IPS-15b (cell line): ENCODE measurements at regions not wholly inside any gene's neighbourhood (a gene's known extent, or its start where the extent isn't known, plus 50 kb on each side); places are given as distances from the start of the nearest gene placed in this dataset.

Source experiments
- H3K27me3 ChIP-seq: one replicate; pipeline ENCODE4 v1.6.1; 2013; ENCODE audit warnings: low read length; ENCODE audit not compliant: control insufficient read depth, insufficient read depth
- H3K36me3 ChIP-seq: one replicate; pipeline ENCODE4 v1.6.1; 2013; ENCODE audit warnings: low read length; ENCODE audit not compliant: control insufficient read depth, insufficient read depth
- H3K4me1 ChIP-seq: one replicate; pipeline ENCODE4 v1.6.1; 2013; ENCODE audit warnings: mild to moderate bottlenecking, low read length; ENCODE audit not compliant: control insufficient read depth, insufficient read depth
- H3K4me3 ChIP-seq: one replicate; pipeline ENCODE4 v1.5.1; 2013; ENCODE audit warnings: low read depth, low read length
- H3K9ac ChIP-seq: one replicate; pipeline ENCODE4 v1.6.1; 2013; ENCODE audit warnings: low read depth, mild to moderate bottlenecking, low read length
- H3K9me3 ChIP-seq: one replicate; pipeline ENCODE4 v1.6.1; 2013; ENCODE audit warnings: mild to moderate bottlenecking, low read length; ENCODE audit not compliant: control insufficient read depth, insufficient read depth

- Histone ChIP-seq H3K9ac (no peak overlapping the region), H3K9me3 (no peaks in the 10 kb centered on the region), H3K4me3 (no peak overlapping the region), H3K36me3 (no peaks in the 10 kb centered on the region), H3K27me3 (no peaks in the 10 kb centered on the region), H3K4me1 (no peaks in the 10 kb centered on the region)
Measured at GRCh38 chr1:30037251-30038118, 685.9 kb downstream of the MATN1 start.

- Histone ChIP-seq H3K4me1 (no peaks in the 10 kb centered on the region), H3K9me3 (no peaks in the 10 kb centered on the region), H3K27me3 (no peaks in the 10 kb centered on the region), H3K36me3 (no peaks in the 10 kb centered on the region), H3K4me3 (no peak overlapping the region), H3K9ac (no peak overlapping the region)
Measured at GRCh38 chr1:30036666-30037065, 686.7 kb downstream of the MATN1 start.

DNA sequence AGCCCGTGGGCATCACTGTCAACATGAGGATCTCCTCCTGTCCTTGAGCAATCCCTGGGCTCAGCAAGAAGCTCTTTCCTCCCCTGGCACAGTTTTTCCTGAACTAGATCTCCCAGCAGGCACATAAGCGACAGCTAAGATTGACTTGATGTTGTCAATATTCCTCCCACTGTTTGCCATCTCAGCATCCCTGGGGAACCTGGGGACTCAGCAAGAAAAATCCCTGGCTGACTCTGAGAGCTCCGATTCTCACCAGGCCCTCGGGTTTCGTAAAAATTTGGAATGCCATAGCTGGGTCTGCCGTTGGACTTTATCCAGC, 687.2 kb downstream of the MATN1 start:
- H3K4me3 ChIP-seq = no peak overlapping the region
- no peaks in the 10 kb centered on the region for H3K9me3 ChIP-seq
- H3K4me1 ChIP-seq = no peaks in the 10 kb centered on the region
- no peaks in the 10 kb centered on the region for H3K27me3 ChIP-seq
- H3K9ac ChIP-seq = no peak overlapping the region
- no peaks in the 10 kb centered on the region for H3K36me3 ChIP-seq

GRCh38 chr1:30035522-30036228, 687.7 kb downstream of the MATN1 start:
- H3K36me3 ChIP-seq = no peaks in the 10 kb centered on the region
- H3K27me3 ChIP-seq = no peaks in the 10 kb centered on the region

GRCh38 chr1:30034627-30035521, 688.5 kb downstream of the MATN1 start:
- Histone ChIP-seq H3K9me3 (no peaks in the 10 kb centered on the region), H3K9ac (no peak overlapping the region), H3K4me1 (no peaks in the 10 kb centered on the region), H3K4me3 (no peak overlapping the region), H3K27me3 (no peaks in the 10 kb centered on the region), H3K36me3 (no peaks in the 10 kb centered on the region)

More at GRCh38 chr1:30035522-30036228, 687.7 kb downstream of the MATN1 start:
- Histone ChIP-seq H3K9me3 (no peaks in the 10 kb centered on the region), H3K4me1 (no peaks in the 10 kb centered on the region), H3K9ac (no peak overlapping the region), H3K4me3 (no peak overlapping the region)

- H3K4me3 ChIP-seq = no peak overlapping the region
- H3K27me3 ChIP-seq = no peaks in the 10 kb centered on the region
- H3K9ac ChIP-seq = no peak overlapping the region
- H3K36me3 ChIP-seq = no peaks in the 10 kb centered on the region
- no peaks in the 10 kb centered on the region for H3K4me1 ChIP-seq
- no peaks in the 10 kb centered on the region for H3K9me3 ChIP-seq
Measured at GRCh38 chr1:30034105-30034626, 689.2 kb downstream of the MATN1 start.

DNA sequence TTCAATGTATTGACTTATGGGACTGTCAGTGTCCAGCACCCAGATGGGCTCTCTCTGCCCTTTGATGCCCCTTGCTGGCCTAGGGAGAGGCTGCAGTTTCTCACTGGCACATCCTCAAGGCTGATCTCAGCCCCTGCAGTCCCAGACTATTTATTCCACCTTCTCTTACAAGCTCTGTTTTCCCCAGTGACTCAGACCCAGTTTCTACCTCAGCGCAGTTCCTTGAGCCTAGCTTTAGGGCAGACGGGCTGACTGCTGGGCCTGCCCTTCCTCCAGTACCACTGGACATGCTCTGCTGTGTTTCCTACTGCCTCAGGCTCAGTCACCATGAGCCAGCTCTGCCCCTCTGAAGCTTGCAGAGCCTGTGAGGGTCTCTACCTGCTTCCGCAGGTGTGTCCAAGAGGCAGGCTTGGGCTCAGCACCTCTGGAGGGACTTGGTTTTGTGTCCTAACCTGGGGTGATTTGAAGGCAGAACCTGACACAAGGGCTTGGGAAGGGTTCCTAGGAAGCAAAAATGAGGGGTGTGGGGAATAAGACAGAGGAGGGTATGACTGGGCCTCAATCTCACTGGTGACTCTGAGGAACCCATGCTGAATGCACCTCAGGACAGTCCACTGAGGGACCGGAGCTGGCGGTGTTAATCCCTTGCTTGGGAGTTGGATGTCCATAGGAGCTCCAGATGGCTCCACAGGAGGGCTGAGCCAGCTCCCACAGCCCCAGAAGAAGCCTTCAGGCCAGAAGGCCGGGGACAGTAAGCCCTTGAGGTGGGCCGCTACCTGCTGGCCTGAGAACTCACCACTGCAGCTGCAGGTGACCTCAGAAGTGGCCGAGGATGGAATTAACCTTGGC, 689.9 kb downstream of the MATN1 start:
- H3K36me3 ChIP-seq = no peaks in the 10 kb centered on the region
- no peaks in the 10 kb centered on the region for H3K27me3 ChIP-seq
- H3K4me3 ChIP-seq = no peak overlapping the region
- no peak overlapping the region for H3K9ac ChIP-seq
- H3K4me1 ChIP-seq = no peaks in the 10 kb centered on the region
- H3K9me3 ChIP-seq = no peaks in the 10 kb centered on the region

GRCh38 chr1:30032302-30032701, 691.1 kb downstream of the MATN1 start:
- Histone ChIP-seq H3K27me3 (no peaks in the 10 kb centered on the region), H3K36me3 (no peaks in the 10 kb centered on the region), H3K9me3 (no peaks in the 10 kb centered on the region)

GRCh38 chr1:30029677-30030076, 693.7 kb downstream of the MATN1 start:
- H3K4me1 ChIP-seq = no peaks in the 10 kb centered on the region
- H3K9me3 ChIP-seq = no peaks in the 10 kb centered on the region
- H3K4me3 ChIP-seq = no peak overlapping the region
- no peak overlapping the region for H3K9ac ChIP-seq
- no peaks in the 10 kb centered on the region for H3K27me3 ChIP-seq
- no peaks in the 10 kb centered on the region for H3K36me3 ChIP-seq

More at GRCh38 chr1:30032302-30032701, 691.1 kb downstream of the MATN1 start:
- Histone ChIP-seq H3K4me1 (no peaks in the 10 kb centered on the region), H3K4me3 (no peak overlapping the region), H3K9ac (no peak overlapping the region)

DNA sequence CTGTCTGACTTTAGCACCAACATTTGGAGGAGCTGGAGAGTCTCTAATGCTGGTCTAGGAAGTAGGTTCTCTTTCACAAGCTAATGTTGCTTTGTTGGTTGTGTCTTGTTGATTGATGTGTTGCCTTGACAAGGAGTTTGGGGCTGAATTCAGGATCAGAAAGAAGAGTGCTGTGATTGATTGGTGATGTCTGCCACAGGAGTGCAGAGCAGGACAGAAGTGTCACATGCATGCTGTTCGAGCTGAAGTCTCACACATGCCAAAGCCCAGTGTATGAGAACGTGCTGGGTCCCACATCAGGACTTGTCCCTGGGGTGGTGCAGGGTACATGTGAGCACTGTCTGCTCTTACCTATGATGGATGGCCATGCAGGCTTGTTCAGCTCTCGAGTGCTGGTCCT, 694.4 kb downstream of the MATN1 start:
- Histone ChIP-seq H3K9me3 (no peaks in the 10 kb centered on the region), H3K4me3 (no peak overlapping the region), H3K36me3 (no peaks in the 10 kb centered on the region), H3K4me1 (no peaks in the 10 kb centered on the region), H3K27me3 (no peaks in the 10 kb centered on the region), H3K9ac (no peak overlapping the region)

DNA sequence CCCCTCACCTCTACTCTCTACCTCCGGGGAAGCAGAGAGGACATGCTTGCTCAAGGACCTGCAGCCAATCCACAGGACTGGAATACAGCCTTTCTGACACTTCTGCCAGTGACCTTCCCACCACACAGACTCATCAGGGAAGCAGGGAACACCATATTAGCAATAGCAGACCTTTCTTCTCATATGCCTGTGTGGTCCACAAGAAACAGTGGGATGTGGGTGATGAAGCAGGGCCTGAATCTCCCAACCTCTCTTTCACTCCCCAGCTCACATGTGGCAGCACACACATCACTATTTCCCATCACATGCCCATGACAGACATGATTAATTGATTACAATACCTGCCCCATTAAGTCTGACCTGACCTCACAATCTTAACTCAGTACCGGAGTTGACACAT, 695.1 kb downstream of the MATN1 start:
- H3K9ac ChIP-seq = no peak overlapping the region
- no peak overlapping the region for H3K4me3 ChIP-seq
- H3K9me3 ChIP-seq = no peaks in the 10 kb centered on the region
- H3K4me1 ChIP-seq = no peaks in the 10 kb centered on the region
- H3K27me3 ChIP-seq = no peaks in the 10 kb centered on the region
- no peaks in the 10 kb centered on the region for H3K36me3 ChIP-seq
